Fibroblast of skin of abdomen (primary cell): ENCODE measurements at regions not wholly inside any gene's neighbourhood (a gene's known extent, or its start where the extent isn't known, plus 50 kb on each side); places are given as distances from the start of the nearest gene placed in this dataset.
A peak's percentile ranks its signal among the peaks of the same experiment; 100 is the strongest.

Source experiments
- DNase-seq: peaks from one replicate; pipeline ENCODE4 v3.0.0-alpha.2; 2013

DNA sequence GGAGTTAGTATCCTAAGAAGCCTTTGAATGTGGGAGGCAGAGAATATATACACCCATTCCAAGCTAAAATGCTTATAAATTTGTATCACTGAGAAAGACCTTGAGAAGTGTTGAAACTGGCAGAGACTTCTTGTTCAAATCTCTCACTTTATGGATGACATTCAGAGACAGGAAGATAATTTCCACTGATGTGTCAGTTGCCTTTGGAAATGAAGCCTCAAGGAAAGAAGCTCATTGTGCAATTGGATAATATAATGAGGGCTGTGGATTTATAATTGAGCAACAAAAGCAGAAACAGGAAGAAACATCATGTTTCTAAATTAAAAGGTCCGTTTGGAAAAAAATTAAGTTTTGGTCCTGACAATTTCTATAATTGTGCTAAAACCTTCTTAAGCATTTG lies 789.9 kb upstream of the IGFBP3 start:
- no peak for DNase-seq

DNA sequence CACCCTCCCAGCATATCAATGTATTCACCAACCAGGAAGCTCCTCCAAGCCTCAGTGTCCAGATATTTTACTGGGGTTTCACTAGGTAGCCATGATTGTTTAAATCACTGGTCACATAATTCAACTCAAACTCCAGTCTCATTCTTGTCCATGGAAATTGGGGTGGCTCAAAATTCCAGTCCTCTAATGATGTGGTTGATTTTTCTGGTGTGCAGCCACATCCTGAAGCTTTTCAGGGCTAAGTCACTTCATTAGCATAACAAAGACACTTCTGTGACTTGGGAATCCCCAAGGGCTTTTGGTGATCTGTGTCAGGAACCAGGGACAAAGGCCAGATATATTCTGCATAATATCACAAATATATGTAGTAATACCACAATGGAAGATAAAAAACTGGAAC lies 786.9 kb upstream of the IGFBP3 start:
- DNase-seq: peak; percentile 11

DNA sequence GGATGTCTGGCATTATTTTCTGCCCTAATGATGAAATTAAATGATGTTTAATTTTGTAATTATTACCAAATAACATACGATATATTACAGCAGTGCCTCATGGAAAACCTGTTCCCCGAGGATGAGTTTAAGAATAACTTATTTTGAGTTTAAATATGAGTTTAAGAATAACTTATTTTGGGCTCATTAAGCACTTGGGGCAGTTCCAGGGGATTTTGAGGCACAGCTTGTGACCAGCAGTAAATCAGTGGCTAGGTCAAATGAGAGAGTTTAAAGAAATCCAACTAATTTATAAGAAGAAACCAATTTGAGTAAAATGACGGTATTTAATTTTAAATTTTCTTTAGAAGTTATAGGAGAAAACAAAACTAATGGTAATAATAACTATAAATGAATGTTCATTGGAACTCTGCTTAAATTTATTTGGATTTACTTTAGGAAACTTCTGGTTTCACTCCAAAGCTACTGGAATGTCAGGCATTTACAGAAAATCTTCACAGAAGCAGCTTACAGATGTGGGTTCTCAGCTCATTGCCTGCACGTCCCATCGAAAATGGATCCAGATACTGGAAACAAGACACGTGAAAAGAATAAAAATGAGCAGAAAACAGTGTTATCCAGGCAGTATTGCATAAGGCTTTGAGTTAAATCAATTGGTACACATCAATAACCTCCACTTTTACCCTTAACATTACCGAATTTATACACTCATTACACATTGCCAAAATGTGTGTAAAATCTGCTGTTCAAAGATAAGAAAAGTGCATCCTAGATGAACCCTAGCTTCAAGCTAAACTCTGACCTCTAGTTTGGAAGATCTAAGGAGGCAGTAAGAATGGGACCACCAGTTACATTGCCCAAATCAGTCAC lies 784.5 kb upstream of the IGFBP3 start:
- peak; percentile 76 for DNase-seq

DNA sequence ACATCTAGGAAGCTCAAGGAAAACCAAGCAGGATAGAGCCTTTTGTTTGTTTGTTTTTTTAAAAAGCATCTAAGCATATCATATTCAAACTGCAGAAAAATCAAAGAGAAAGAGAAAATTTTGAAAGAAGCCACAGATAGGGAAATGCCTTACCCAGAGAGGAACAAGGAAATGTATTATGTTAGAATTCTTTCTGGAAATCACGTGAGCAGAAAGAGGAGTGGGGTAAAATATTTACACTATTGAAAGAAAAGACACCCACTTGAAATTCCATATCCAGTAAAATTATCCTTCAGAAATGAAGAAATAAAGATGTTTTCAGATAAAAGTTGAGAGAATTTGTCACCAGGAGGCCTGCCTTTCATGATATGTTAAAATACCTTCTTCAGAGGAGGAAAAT lies 775.7 kb upstream of the IGFBP3 start:
- no peak for DNase-seq

DNA sequence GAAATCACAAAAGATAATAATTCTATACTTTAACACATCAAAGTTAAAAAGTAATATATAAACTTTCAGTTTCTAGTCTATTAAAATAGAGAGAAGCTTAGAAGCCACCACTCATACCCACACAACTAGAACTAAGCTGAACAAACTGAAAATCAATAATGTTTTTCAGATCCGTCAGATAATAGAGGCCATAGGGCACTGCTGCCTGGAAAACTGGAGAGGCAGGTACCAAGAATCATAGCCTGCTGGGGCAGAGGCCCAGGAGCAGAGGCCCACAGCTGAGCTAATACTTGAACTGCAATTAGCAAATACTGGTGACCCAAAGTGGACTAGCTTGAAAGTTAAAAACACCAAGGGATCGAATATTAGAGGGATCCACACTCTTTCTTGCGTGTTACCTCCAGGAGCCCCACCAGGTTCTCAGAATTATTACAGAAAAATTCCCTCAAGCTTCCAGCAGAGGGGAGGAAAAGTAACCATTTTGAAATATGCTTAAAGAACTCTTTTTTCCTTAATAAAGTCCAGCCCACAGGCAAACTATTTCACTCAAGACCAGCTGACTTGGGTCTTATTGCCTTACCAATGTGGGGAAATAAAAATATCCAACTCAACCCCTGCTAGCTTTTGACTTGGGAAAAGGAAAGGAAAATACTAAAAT lies 774.1 kb upstream of the IGFBP3 start:
- no peak for DNase-seq

DNA sequence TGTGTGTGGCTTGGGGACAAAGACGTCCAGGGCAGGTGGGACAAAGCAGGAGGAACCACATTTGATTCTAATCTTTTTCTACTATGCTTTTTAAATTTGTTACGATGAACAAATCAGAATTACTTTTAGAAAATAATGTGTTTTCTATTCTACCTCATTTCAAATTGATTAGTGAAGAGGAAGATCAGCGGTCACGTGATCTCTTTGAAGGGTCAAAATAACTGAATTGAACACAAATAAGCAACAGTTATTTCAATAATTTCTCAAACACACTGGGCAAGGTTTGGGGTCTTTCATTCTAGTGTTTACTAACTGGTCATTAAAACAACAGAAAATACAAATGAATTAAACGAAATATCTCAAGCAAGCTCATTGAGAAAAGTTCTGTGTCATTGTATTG lies 773.0 kb upstream of the IGFBP3 start:
- DNase-seq: no peak

DNA sequence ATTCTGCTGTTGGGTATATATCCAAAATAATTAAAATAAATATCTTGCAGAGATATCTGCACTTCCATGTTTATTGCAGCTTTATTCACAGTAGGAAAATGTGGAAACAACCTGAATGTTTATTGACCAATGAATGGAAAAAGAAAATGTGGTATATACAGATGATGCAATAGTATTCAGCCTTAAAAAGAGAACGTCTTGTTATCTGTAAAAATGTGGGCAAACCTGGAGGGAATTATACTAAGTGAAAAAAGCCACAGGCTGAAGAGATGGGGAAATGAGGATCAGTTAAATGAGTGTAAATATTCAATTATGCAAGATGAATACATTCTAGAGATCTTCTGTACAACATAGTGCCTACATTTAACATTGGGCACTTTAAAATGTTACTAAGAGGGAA lies 766.1 kb upstream of the IGFBP3 start:
- no peak for DNase-seq

DNA sequence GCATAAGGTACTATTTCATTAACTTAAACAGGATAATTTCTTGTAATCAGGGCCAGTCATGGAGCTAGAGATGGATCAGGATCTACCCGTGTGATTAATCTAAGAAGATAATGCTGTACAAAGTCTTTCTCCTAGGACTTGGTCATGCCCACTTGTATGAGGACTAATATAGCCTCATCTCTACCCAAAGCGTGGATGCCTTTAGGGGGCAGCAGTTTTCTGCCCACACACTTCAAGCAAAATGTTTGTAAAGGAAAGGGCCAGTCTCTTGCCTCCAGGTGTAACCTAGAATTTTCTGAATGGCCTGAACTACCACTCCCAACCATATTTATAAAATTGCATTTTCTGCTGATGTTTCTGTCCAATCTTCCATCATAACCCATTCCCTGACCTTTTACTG lies 764.0 kb upstream of the IGFBP3 start:
- no peak for DNase-seq

DNA sequence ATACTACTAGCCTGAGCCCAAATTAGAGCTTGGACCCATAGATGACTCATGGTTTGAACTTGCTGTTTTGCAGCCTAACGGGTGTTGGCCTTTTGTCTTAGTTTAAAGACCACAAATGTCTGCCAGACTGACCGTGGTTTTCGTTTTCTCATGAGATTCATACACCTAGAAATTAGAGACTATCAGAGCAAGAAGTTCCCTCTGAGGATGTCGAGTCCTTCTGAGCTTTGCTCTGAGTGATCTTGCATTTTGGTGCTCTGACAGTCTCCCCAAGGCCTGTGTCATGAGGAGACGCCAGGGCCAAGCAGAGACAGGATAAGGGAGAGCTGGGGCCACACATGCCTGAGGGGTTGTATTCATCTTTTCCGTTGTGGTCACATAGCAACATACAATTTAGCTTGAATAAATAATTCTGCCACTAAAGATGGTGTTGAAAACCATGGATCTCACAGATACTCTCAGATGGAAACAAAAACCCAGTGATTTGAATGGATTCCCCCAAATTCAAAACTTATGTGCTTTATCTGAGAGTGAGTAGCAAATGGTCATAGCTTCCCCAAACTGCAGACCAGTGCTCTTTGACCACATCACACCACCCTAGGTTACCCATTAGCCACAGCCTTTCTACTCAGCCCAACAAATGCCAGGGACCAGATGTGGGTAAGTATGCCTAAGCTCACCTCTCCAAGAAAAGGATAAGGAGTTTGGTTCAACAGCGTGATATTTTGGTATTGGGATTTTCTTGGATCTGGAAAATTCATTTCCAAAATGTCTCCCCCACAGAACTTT lies 762.0 kb upstream of the IGFBP3 start:
- DNase-seq: peak; percentile 11

DNA sequence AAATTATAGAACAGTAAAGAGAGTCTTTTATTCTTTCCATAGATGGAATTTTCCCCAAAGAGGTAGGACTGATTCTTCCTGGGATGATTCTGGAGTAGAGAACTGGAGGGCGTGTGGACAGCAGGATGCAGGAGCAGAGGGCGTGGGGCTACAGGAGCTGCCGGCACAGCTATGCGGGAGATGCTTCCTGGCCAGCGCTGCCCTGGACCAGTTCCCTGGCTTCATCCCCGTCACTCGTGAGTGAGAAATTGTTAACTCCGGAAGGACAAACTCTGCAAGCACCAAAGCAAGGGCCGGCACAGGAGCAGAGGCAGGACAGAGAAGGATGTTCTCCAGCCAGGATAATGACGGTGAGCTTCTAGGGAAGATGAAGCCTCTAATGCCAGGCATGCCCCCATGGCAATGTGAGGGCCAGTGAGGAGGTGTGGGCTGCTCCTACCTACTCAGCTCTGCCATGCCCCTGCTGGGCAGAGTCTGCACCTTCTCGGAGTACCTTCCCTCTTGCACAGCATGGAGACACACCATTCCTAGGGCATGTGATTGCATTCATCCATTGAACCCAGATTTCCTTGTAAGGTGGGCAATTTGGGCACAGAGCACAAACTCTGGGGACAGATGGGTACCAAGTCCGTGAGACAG lies 760.9 kb upstream of the IGFBP3 start:
- no peak for DNase-seq

DNA sequence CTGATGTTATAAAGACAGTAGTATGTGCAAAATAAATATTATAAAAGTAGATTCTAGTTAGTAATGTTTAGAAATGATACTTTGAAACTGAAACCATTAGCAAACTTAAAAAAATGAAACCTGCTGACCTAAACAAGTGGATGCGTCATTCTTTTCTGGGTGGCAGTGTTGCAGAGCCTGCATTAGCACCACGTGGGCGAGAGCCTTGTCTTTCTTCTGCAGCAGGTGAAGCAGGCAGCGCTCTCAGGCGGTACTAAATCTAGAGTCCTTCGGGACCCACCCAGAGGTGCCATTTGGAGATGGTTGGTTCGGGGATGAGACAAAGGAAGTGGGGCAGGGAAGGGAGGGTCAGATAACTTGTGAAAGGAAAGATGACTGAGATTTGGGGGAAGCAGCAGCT lies 759.1 kb upstream of the IGFBP3 start:
- no peak for DNase-seq

DNA sequence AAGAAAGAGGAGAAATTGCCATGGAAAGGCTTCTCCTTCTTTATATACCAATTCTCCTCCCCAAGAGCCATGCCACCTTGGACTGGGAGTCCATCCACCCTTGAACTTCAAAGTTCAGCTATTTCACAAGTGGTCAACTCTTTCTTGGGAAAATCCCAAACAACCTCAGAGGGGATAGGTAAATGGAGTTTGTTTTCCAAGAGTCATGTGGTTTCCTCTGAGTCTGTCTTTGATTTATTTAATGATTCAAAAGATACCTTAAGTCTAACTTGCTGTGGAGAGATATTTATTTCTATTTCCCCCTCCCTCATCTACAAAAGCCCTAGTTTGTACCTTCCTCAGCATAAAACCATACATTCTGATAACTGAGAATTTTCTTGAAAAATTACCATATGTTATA lies 758.6 kb upstream of the IGFBP3 start:
- no peak for DNase-seq

DNA sequence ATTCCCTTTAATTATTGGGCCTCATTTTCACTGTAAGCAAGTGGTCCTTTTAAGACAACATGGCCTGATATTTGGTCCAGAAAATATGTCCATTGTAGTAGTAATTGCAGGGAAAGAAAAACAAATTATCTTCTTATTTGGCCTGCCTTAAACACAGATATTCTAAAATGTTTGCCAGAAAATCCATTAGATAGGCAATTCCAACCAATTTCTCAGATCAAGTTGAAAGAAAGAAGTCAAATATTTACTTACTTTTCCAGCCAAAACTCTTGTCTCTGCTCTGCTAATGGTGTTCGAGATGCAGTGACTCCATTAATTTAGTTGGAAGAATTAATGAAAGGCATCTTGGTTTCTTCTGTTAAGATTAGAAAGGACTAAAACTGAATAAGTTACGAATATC lies 757.3 kb upstream of the IGFBP3 start:
- no peak for DNase-seq

DNA sequence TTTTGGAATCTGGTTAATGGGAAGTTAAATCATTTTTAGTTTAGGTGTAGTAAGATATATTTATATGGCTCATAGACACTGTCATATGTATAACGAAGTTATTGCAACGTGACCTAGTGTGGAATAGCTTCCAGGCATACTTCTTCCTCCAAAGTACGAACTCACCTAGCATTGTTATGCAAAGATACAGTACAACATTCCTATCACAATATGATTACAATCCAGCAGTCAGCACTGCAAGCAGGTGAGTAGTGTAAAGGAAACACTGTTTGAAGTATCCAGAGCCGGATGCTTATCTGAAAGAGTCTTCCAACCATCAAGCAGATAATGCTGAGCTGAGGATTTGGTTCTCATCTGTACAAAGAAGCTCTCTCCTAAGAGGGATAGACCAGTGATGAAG lies 754.4 kb upstream of the IGFBP3 start:
- DNase-seq: no peak

DNA sequence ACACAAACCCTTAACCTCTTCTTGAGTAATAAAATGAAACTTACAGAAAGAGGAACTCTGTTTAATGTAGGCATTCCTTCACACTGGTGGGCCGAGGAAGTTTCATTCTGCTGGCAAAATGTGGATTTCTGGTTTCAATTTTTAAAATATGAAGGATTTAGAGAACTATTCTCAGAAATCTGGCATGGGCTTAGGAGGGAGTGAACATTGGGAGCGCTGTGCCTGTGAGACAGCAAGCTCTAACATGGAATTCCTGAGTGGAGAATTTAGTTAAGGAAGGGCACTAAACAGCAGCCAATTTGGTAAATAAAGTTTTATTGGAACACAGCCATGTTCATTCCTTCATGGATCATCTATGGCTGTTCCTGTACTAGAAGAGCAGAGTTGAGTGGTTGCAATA lies 751.8 kb upstream of the IGFBP3 start:
- no peak for DNase-seq

DNA sequence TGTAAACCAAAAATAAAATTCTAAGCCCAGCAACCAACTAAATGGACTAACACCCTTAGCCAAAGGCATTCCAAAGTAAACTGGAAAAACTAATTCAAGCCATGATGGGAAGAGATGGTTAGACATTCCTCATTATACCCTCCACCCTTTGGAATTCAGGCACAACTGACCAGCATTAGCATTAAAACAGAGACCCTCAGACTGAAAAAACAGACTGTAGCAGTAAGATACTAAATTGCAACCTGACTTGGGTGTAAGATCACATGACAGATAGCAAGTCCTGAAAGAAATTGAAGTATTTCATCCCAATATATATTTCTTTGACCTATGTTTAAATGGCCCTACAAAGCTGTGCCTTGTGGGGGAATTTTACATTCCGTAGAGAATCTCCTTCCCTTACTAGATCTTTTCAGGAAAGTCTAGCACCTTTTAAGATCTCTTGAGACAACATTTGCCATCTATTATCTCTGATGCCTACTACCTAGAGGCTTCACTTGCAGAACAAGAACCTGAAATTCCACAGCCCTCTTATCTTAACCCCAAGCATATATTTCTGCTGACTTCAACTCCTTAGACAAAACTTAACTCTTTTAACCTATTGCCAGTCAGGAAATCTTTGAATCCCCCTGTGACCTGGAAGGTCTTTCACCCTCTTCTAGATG lies 750.2 kb upstream of the IGFBP3 start:
- DNase-seq: no peak

DNA sequence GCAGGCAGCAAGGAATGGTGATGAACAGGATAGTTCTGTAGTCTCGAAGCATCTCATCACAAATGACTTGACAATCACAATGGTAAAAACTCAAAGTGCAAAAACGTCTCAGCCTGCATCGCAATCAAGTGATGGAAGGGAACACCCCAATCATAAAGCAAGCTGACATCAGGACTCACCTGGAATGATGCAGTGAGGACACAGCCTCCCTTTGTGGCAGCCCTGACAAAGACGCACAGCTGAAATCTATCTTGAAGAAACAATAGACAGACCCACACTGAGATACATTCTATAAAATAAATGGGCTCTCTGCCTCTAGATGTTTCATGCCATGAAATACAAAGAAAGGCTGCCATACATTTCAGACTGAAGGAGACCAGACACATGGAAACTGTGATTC lies 748.0 kb upstream of the IGFBP3 start:
- DNase-seq: no peak

DNA sequence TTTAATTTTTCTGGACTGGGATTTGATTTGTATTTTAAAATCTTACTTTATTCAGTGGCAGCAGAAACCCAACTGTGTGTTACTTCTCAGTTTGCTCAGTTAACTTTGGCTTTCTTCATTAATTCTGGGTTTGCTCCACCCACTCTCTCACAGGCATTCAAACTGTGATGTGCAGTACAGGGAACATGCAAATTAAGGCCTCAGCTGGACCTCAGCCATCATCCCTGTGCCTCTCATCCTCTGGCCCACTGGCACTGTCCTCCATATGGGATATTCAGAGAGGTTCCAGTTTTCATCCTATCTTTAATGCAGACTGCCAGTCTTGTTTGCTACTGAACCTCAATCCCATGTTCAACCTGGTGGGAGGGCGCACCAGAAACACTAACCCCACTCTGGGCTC lies 743.4 kb upstream of the IGFBP3 start:
- no peak for DNase-seq

DNA sequence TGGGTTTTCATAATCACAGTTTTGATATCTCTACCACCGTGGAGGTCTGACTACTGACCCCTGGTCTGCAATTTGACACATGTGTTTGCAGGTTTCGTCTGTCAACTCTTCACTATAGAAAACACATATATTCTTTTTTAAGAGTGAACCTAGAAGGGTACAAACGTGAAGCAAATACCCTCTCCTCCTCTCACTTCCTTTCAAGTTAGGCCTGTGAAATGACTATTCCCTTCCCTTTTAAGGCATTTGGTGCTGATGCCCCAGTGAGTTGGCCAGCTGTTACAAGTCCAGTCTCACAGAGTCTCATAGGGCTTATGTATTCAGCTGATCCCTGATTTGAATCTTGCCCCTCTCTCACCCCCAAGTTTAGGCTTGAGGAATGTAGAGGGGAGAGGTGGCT lies 742.0 kb upstream of the IGFBP3 start:
- no peak for DNase-seq

DNA sequence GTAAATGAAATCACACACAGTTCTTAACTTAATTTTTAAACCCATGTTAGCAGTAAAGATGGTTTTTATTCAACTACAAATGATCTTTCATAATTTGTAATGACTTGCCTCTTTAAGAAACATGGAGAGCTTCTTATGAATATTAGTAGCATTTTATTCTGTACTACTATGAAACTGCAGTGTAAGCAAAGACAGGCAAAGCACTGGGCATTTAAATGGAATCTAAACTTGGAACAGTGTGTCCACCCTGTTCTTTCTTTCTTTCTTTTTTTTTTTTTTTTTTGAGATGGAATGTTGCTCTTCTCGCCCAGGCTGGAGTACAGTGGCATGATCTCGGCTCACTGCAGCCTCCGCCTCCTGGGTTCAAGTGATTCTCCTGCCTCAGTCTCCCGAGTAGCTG lies 740.4 kb upstream of the IGFBP3 start:
- no peak for DNase-seq

DNA sequence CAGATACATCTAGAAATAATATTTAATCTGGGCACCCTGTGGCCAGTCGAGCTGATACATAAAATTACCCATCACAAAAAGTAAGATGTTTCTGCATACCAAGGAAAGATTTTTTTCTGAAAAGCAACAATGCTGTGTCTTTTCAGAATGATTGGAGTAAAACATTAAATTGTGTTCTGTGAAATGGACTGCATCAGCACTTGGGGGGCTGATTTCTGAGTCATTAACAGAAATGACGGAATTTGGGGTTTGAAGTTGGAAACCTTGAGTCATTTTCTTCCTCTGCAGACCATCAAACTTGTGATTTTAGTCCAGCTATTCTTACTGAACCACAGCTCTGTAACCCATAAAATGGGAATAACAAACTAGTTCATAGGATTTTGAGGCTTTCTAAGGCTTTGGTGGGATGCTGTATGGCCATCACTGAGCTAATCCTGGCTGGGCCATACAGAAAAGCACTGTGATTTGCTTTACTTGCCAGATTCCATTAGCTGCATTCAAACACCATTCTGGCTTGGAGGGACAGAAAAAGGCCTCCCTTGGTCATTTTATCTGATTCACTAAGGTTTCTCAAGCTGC lies 739.4 kb upstream of the IGFBP3 start:
- peak; percentile 55 for DNase-seq

DNA sequence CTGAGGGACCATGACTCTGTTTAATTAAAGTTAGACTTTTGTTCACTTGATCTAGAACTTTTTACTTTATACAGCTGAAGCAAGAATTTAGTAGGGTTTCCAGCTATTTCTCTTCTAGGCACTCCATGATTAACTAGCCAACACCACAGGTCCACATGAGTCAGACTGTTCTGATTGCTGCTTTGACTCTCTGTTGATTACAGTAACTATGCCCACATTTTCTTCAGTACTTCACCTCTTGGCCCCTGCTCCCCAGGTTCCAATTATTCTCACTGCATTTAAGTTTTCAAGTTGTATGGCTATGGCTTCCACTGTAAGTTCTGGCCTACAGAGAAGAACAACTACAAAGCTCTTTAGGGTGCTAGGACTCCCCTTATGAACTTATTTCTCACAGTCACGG lies 737.2 kb upstream of the IGFBP3 start:
- DNase-seq: no peak
